Endothelial cell (in vitro differentiated cells): ENCODE measurements at regions not wholly inside any gene's neighbourhood (a gene's known extent, or its start where the extent isn't known, plus 50 kb on each side); places are given as distances from the start of the nearest gene placed in this dataset.

Experiments used
- DNase-seq: peaks from one replicate; pipeline ENCODE4 v3.0.0; 2021; ENCODE audit warnings: low spot score
- H3K27ac Mint-ChIP-seq: one replicate; pipeline ENCODE4 v1.8.0; 2021; ENCODE audit warnings: mixed read lengths, inconsistent platforms; ENCODE audit not compliant: unreplicated experiment
- H3K27me3 Mint-ChIP-seq: one replicate; pipeline ENCODE4 v1.8.0; 2021; ENCODE audit warnings: mild to moderate bottlenecking, moderate library complexity, mixed read lengths, inconsistent platforms; ENCODE audit not compliant: unreplicated experiment
- H3K36me3 Mint-ChIP-seq: one replicate; pipeline ENCODE4 v1.8.0; 2021; ENCODE audit warnings: mild to moderate bottlenecking, low read depth, mixed read lengths, inconsistent platforms; ENCODE audit not compliant: unreplicated experiment
- H3K4me1 Mint-ChIP-seq: one replicate; pipeline ENCODE4 v1.8.0; 2021; ENCODE audit warnings: mild to moderate bottlenecking, mixed read lengths, inconsistent platforms; ENCODE audit not compliant: unreplicated experiment
- H3K4me3 Mint-ChIP-seq: one replicate; pipeline ENCODE4 v1.8.0; 2021; ENCODE audit warnings: mild to moderate bottlenecking, mixed read lengths, inconsistent platforms; ENCODE audit not compliant: unreplicated experiment
- H3K9me3 Mint-ChIP-seq: one replicate; pipeline ENCODE4 v1.8.0; 2021; ENCODE audit warnings: mixed read lengths, inconsistent platforms; ENCODE audit not compliant: unreplicated experiment
- TF ChIP-seq, protein P1 (sequence below): fragments of 200-600 bp; sonication (generic); IDR thresholded peaks from one replicate; pipeline ENCODE4 v1.5.0; 2021; ENCODE audit warnings: antibody characterized with exemption; ENCODE audit not compliant: unreplicated experiment

DNA sequence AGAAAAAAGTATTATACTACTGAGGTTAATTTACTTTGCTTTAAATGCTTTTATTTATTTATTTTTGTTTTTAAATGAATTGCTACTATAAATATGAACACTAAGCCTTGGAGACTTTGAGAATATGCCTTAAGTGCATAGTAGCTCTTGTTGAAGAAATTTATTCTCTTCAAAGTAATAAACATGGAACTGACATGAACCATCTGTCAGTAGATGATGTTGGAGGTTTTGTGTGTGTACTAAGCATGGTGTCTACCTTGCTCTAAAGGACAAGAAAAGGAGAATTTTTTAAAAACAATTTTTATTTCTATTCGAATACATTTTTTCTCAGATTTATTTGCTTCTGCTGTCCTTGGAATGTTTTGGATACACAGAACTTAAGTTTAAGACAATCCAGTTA lies 81.1 kb upstream of the PDZRN3 start:
- H3K9me3 Mint-ChIP-seq: no peaks in the 10 kb centered on the region
- H3K4me3 Mint-ChIP-seq: no peak overlapping the region
- TF ChIP-seq, protein P1, sequence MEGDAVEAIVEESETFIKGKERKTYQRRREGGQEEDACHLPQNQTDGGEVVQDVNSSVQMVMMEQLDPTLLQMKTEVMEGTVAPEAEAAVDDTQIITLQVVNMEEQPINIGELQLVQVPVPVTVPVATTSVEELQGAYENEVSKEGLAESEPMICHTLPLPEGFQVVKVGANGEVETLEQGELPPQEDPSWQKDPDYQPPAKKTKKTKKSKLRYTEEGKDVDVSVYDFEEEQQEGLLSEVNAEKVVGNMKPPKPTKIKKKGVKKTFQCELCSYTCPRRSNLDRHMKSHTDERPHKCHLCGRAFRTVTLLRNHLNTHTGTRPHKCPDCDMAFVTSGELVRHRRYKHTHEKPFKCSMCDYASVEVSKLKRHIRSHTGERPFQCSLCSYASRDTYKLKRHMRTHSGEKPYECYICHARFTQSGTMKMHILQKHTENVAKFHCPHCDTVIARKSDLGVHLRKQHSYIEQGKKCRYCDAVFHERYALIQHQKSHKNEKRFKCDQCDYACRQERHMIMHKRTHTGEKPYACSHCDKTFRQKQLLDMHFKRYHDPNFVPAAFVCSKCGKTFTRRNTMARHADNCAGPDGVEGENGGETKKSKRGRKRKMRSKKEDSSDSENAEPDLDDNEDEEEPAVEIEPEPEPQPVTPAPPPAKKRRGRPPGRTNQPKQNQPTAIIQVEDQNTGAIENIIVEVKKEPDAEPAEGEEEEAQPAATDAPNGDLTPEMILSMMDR: no peak
- no peaks in the 10 kb centered on the region for H3K4me1 Mint-ChIP-seq
- DNase-seq: no peak
- no peaks in the 10 kb centered on the region for H3K36me3 Mint-ChIP-seq
- H3K27ac Mint-ChIP-seq: no peak overlapping the region
- H3K27me3 Mint-ChIP-seq: peaks cover 3% of the 10 kb centered on the region

DNA sequence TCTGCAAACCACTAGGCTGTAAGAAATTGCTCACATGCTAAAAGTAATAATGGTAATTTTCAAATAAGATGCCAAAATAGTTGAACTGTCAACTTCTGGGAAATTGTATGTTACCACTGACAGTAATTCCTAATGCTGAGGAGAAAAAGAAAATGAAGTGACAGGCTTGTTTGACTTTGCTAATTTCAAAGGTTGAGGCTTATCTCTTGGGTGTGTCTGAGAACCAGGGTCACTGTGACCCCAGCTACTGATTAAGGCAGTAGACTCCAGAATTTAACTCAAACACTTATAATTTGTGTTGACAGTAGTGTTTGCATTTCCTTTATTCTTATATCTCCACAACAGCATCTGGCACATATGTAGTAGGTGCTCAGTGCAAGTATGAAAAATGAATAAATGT lies 74.6 kb upstream of the PDZRN3 start:
- TF ChIP-seq, protein P1: no peak
- Mint-ChIP-seq H3K36me3 (no peaks in the 10 kb centered on the region), H3K27ac (no peak overlapping the region), H3K27me3 (no peaks in the 10 kb centered on the region), H3K4me1 (no peaks in the 10 kb centered on the region), H3K4me3 (no peak overlapping the region), H3K9me3 (no peaks in the 10 kb centered on the region)
- DNase-seq: no peak

DNA sequence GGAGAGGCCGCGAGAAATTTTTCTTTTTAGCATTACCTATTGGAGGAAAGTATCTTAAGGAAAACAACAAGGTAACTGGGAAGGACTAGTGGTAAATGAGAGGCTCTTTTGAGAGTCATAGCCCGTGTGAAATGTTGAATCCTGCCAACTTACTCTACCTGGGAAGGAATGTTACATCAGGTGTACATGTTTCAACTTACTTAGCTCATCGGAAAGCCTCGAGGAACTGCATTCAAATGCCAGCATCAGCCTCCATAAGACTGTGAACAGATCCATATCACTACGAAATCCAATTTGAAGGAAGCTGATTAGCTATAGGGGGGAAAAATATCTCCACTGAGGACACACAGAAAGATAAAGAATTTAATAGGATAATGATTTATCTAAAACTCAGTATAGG lies 72.3 kb upstream of the PDZRN3 start:
- no peaks in the 10 kb centered on the region for H3K9me3 Mint-ChIP-seq
- H3K4me1 Mint-ChIP-seq: no peaks in the 10 kb centered on the region
- TF ChIP-seq, protein P1: no peak
- H3K27me3 Mint-ChIP-seq: no peaks in the 10 kb centered on the region
- no peak for DNase-seq
- no peak overlapping the region for H3K4me3 Mint-ChIP-seq
- no peaks in the 10 kb centered on the region for H3K36me3 Mint-ChIP-seq
- no peak overlapping the region for H3K27ac Mint-ChIP-seq

DNA sequence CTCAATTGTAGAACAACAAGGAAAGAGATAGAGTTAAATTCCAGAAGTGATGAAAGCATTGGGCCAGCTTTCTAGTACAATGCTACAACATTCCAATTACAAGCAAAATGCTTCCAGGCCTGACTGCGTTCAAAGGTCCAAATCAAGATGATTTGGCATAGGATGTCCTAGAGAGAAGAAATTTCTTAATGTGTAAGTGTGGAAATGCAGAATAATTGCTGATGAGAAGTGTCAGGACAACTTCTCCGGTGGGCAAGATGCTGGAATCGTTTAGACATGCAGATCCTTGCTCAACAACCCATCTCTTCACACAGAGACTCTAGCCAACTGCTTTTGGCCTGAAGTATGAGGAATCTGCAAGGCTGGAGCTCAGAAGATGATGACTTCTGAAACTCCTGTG lies 71.1 kb upstream of the PDZRN3 start:
- no peaks in the 10 kb centered on the region for H3K36me3 Mint-ChIP-seq
- TF ChIP-seq, protein P1: no peak
- no peak for DNase-seq
- H3K4me1 Mint-ChIP-seq: no peaks in the 10 kb centered on the region
- H3K27me3 Mint-ChIP-seq: no peaks in the 10 kb centered on the region
- H3K27ac Mint-ChIP-seq: no peak overlapping the region
- no peaks in the 10 kb centered on the region for H3K9me3 Mint-ChIP-seq
- no peak overlapping the region for H3K4me3 Mint-ChIP-seq

GRCh38 chr3:73694983-73695757 lies 70.4 kb upstream of the PDZRN3 start:
- Mint-ChIP-seq H3K4me3 (no peak overlapping the region), H3K9me3 (no peaks in the 10 kb centered on the region), H3K4me1 (no peaks in the 10 kb centered on the region), H3K27me3 (no peaks in the 10 kb centered on the region), H3K27ac (no peak overlapping the region), H3K36me3 (no peaks in the 10 kb centered on the region)
- DNase-seq: no peak
- TF ChIP-seq, protein P1: no peak
